ENCODE measurements at regions not wholly inside any gene's neighbourhood (a gene's known extent, or its start where the extent isn't known, plus 50 kb on each side); places are given as distances from the start of the nearest gene placed in this dataset.

GRCh38 chr9:32706004-32706724 lies 70.7 kb upstream of the TAF1L start:
- POLR2A ChIA-PET: no interaction called here
- ATAC-seq (ENCODE audit: low read depth) (no peak), DNase-seq (no peak)
- no peak overlapping the region for H3K27ac Mint-ChIP-seq
- H3K4me3 Mint-ChIP-seq: no peak overlapping the region
- H3K27me3 Mint-ChIP-seq: no peaks in the 10 kb centered on the region
- no peaks in the 10 kb centered on the region for H3K36me3 Mint-ChIP-seq (ENCODE audit: low read depth)
- no peak for TF ChIP-seq CTCF (IDR thresholded peaks at IDR 0.05)
- H3K4me1 Mint-ChIP-seq: no peaks in the 10 kb centered on the region
- H3K9me3 Mint-ChIP-seq: no peaks in the 10 kb centered on the region
- intact Hi-C loops (cut with micrococcal nuclease): loop anchor here (10.0 kb wide), 1 partner anchor 331 kb away; no protein-coding TSS in a partner anchor
- CTCF ChIA-PET: no interaction called here

GRCh38 chr9:32706725-32707100 lies 71.2 kb upstream of the TAF1L start:
- CTCF ChIA-PET: no interaction called here
- H3K27ac Mint-ChIP-seq: no peak overlapping the region
- POLR2A ChIA-PET: no interaction called here
- no peak for DNase-seq
- no peaks in the 10 kb centered on the region for H3K36me3 Mint-ChIP-seq (ENCODE audit: low read depth)
- ATAC-seq (ENCODE audit: low read depth): no peak
- no peaks in the 10 kb centered on the region for H3K4me1 Mint-ChIP-seq
- no peaks in the 10 kb centered on the region for H3K9me3 Mint-ChIP-seq
- TF ChIP-seq CTCF (IDR thresholded peaks at IDR 0.05): no peak
- no peaks in the 10 kb centered on the region for H3K27me3 Mint-ChIP-seq
- no peak overlapping the region for H3K4me3 Mint-ChIP-seq
- intact Hi-C loops (cut with micrococcal nuclease): loop anchor here (10.0 kb wide), 1 partner anchor 332 kb away; no protein-coding TSS in a partner anchor

GRCh38 chr9:32707326-32707725 lies 71.9 kb upstream of the TAF1L start:
- DNase-seq: no peak
- no peaks in the 10 kb centered on the region for H3K4me1 Mint-ChIP-seq
- CTCF ChIA-PET: no interaction called here
- H3K27ac Mint-ChIP-seq: no peak overlapping the region
- POLR2A ChIA-PET: no interaction called here
- TF ChIP-seq CTCF (IDR thresholded peaks at IDR 0.05): no peak
- H3K4me3 Mint-ChIP-seq: no peak overlapping the region
- no peaks in the 10 kb centered on the region for H3K36me3 Mint-ChIP-seq (ENCODE audit: low read depth)
- intact Hi-C loops (cut with micrococcal nuclease): loop anchor here (10.0 kb wide), 1 partner anchor 333 kb away; no protein-coding TSS in a partner anchor
- no peak for ATAC-seq (ENCODE audit: low read depth)
- no peaks in the 10 kb centered on the region for H3K9me3 Mint-ChIP-seq
- H3K27me3 Mint-ChIP-seq: no peaks in the 10 kb centered on the region

- Mint-ChIP-seq H3K27me3 (no peaks in the 10 kb centered on the region), H3K27ac (no peak overlapping the region), H3K36me3 (ENCODE audit: low read depth) (no peaks in the 10 kb centered on the region), H3K9me3 (no peaks in the 10 kb centered on the region), H3K4me1 (no peaks in the 10 kb centered on the region), H3K4me3 (no peak overlapping the region)
- CTCF ChIA-PET: no interaction called here
- no peak for TF ChIP-seq CTCF (IDR thresholded peaks at IDR 0.05)
- DNase-seq (no peak), ATAC-seq (ENCODE audit: low read depth) (no peak)
- intact Hi-C loops (cut with micrococcal nuclease): loop anchor here (10.0 kb wide), 1 partner anchor 334 kb away; no protein-coding TSS in a partner anchor
- POLR2A ChIA-PET: no interaction called here
These were observed 73.1 kb upstream of the TAF1L start for GRCh38 chr9:32708480-32709150.

- no peaks in the 10 kb centered on the region for H3K4me1 Mint-ChIP-seq
- ATAC-seq (ENCODE audit: low read depth) (no peak), DNase-seq (no peak)
- no peak overlapping the region for H3K4me3 Mint-ChIP-seq
- H3K27ac Mint-ChIP-seq: no peak overlapping the region
- ChIA-PET POLR2A (no interaction called here), CTCF (no interaction called here)
- no peak for TF ChIP-seq CTCF (IDR thresholded peaks at IDR 0.05)
- no peaks in the 10 kb centered on the region for H3K9me3 Mint-ChIP-seq
- intact Hi-C loops (cut with micrococcal nuclease): loop anchor here (10.0 kb wide), 1 partner anchor 335 kb away; no protein-coding TSS in a partner anchor
- H3K27me3 Mint-ChIP-seq: no peaks in the 10 kb centered on the region
- H3K36me3 Mint-ChIP-seq (ENCODE audit: low read depth): no peaks in the 10 kb centered on the region
These were observed 73.5 kb upstream of the TMEM215 start for GRCh38 chr9:32709871-32710270.

Data from activated B cell treated with CpG ODN at 0.5 μM for 24 hours (primary cell).